ENCODE measurements at regions not wholly inside any gene's neighbourhood (a gene's known extent, or its start where the extent isn't known, plus 50 kb on each side); places are given as distances from the start of the nearest gene placed in this dataset.
"Not testable (repeated sequence)": the region's sequence is repeated elsewhere in the genome, so short reads cannot be mapped to it uniquely, and the experiment has no call there.

DNA sequence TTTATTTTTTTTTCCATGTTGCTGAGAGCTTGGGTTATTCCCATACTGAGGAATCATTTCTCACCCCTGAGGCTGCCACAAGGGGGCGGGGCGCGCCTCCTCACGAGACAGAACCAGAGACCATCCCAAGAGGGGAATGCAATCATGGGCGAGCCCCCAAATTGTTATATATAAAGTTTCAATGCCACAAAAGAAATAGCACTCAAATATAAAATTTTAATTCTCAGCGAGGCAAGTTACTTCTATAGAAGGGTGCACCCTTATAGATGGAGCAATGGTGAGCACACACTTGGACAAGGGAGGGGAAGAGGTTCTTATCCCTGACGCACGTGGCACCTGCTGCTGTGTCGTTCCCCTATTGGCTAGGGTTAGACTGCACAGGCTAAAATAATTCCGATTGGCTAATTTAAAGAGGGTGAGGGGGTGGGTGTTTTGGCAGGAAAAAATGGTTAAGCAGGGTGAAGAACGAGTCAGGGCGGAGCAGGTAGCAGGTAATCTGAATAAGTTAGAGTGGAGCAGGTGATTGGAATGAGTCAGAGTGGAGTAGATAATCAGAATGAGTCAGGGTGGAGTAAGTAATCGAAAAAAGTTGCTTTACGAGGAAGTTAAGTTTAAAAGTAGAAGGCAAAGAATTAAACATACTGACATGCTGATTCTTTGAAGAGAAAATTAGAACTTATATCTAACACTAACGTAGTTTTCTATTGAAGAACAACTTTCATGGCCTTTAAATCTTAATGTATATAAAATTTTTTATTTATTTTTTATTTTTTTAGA, 177.5 kb downstream of the MTCL1 start:
- in situ Hi-C loops (cut with MboI; ENCODE audit: low pct_unique_long_range_greater_than_20kb, low sequenced_read_pairs, unreplicated experiment): no loop called here
- DNase-seq (ENCODE audit: low spot score): no peak
- TF ChIP-seq, protein P1, sequence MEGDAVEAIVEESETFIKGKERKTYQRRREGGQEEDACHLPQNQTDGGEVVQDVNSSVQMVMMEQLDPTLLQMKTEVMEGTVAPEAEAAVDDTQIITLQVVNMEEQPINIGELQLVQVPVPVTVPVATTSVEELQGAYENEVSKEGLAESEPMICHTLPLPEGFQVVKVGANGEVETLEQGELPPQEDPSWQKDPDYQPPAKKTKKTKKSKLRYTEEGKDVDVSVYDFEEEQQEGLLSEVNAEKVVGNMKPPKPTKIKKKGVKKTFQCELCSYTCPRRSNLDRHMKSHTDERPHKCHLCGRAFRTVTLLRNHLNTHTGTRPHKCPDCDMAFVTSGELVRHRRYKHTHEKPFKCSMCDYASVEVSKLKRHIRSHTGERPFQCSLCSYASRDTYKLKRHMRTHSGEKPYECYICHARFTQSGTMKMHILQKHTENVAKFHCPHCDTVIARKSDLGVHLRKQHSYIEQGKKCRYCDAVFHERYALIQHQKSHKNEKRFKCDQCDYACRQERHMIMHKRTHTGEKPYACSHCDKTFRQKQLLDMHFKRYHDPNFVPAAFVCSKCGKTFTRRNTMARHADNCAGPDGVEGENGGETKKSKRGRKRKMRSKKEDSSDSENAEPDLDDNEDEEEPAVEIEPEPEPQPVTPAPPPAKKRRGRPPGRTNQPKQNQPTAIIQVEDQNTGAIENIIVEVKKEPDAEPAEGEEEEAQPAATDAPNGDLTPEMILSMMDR (IDR thresholded peaks at IDR 0.05; ENCODE audit: extremely low read depth, insufficient read depth, missing control alignments): peak; percentile 13

DNA sequence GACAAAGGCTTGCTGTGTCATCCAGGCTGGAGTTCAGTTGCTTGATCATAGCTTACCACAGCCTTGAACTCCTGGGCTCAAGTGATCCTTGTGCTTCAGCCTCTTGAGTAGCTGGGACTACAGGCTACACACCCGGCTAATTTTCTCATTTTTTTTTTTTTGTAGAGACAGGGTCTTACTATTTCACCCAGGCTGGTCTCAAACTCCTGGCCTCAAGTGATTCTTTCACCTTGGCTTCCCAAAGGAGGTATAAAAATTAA, 178.0 kb downstream of the MTCL1 start:
- no peak for DNase-seq (ENCODE audit: low spot score)
- in situ Hi-C loops (cut with MboI; ENCODE audit: low pct_unique_long_range_greater_than_20kb, low sequenced_read_pairs, unreplicated experiment): no loop called here
- TF ChIP-seq, protein P1 (IDR thresholded peaks at IDR 0.05; ENCODE audit: extremely low read depth, insufficient read depth, missing control alignments): no peak

DNA sequence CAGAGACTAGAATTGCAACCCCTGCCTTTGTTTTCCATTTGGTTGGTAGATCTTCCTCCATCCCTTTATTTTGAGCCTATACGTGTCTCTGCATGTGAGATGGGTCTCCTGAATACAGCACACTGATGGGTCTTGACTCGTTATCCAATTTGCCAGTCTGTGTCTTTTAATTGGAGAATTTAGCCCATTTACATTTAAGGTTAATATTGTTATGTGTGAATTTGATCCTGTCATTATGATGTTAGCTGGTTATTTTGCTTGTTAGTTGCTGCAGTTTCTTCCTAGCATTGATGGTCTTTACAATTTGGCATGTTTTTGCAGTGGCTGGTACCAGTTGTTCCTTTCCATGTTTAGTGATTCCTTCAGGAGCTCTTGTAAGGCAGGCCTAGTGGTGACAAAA, 182.5 kb downstream of the MTCL1 start:
- in situ Hi-C loops (cut with MboI; ENCODE audit: low pct_unique_long_range_greater_than_20kb, low sequenced_read_pairs, unreplicated experiment); DNase-seq (ENCODE audit: low spot score): not testable (repeated sequence)

DNA sequence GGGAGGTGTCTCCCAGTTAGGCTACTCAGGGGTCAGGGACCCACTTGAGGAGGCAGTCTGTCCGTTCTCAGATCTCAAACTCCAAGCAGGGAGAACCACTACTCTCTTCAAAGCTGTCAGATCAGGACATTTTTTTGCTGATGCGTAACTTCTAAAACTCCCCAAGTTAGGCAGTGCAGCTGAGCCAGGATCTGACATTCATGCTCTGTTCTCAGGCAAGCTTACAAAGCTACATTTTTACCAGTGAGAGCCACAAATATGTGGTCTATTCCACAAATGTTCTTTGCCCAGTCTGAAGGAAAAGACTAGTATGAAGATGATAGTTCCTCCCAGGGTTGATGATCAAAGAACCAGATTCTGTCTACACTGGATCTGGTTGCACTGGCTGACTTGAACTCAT, 184.1 kb downstream of the MTCL1 start:
- no peak for DNase-seq (ENCODE audit: low spot score)
- in situ Hi-C loops (cut with MboI; ENCODE audit: low pct_unique_long_range_greater_than_20kb, low sequenced_read_pairs, unreplicated experiment): no loop called here
- TF ChIP-seq, protein P1 (IDR thresholded peaks at IDR 0.05; ENCODE audit: extremely low read depth, insufficient read depth, missing control alignments): no peak

DNA sequence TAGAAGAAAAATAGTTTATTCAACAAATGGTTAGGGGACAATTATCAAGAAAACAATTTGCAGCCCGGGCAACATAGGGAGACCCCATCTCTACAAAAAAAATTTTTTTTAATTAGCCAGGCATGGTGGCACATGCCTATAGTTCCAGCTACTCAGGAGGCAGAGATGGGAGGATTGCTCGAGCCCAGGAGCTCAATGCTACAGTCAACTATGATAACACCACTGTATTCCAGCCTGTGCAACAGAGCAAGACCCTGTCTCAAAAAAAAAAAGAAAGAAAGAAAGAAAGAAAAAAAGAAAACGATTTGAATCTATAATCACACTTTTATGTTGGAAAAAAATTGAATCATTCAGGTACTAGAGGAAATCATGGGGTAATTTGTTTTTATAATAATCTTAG, 185.1 kb downstream of the MTCL1 start:
- DNase-seq (ENCODE audit: low spot score); in situ Hi-C loops (cut with MboI; ENCODE audit: low pct_unique_long_range_greater_than_20kb, low sequenced_read_pairs, unreplicated experiment): not testable (repeated sequence)

DNA sequence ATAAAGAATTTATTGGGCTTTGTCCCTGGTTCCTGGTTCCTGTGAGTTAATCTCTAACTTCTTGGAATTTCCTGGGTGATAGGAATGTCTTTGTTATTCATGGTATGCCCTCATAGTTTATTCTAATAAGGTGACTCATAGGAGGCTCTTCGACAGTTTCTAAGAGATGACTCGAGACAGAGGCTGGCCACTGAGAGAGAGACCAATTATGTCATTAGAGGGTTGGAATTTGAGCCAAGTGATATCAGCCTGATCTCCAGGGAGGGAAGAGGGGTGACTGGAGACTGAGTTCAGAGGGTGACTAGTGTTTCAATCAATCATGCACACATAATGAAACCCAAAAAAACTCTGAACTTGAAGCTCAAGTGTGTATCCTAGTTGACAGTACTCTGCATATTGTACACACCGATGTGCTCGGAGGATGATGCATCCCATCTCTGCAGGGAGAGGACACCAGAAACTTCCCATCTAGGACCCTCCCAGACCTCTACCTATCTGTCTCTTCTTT, 185.7 kb downstream of the MTCL1 start:
- in situ Hi-C loops (cut with MboI; ENCODE audit: low pct_unique_long_range_greater_than_20kb, low sequenced_read_pairs, unreplicated experiment): no loop called here
- TF ChIP-seq, protein P1 (IDR thresholded peaks at IDR 0.05; ENCODE audit: extremely low read depth, insufficient read depth, missing control alignments): no peak
- no peak for DNase-seq (ENCODE audit: low spot score)

DNA sequence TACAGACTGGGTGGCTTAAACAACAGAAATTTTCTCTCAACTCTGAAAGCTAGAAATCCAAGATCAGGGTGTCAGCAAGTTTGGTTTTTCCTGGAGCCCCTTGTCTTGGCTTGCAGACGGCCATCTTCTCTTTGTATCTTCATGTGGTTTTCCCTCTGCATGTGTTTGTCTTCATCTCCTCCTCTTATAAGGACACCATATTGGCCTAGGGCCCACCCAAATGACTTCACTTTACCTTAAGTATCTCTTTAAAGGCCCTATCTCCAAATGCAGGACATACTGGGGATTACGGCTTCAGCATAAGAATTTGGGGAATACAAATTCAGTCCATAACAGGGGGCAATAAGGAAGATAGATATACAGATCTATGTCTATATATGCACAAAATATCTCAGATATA, 187.9 kb downstream of the MTCL1 start:
- in situ Hi-C loops (cut with MboI; ENCODE audit: low pct_unique_long_range_greater_than_20kb, low sequenced_read_pairs, unreplicated experiment): no loop called here
- TF ChIP-seq, protein P1 (IDR thresholded peaks at IDR 0.05; ENCODE audit: extremely low read depth, insufficient read depth, missing control alignments): no peak
- no peak for DNase-seq (ENCODE audit: low spot score)
